Ecto neural progenitor cell (in vitro differentiated cells): ENCODE measurements at regions not wholly inside any gene's neighbourhood (a gene's known extent, or its start where the extent isn't known, plus 50 kb on each side); places are given as distances from the start of the nearest gene placed in this dataset.

ENCODE experiments used
- DNase-seq: peaks from one replicate; pipeline ENCODE4 v3.0.0-alpha.2; 2018; ENCODE audit warnings: low spot score

DNA sequence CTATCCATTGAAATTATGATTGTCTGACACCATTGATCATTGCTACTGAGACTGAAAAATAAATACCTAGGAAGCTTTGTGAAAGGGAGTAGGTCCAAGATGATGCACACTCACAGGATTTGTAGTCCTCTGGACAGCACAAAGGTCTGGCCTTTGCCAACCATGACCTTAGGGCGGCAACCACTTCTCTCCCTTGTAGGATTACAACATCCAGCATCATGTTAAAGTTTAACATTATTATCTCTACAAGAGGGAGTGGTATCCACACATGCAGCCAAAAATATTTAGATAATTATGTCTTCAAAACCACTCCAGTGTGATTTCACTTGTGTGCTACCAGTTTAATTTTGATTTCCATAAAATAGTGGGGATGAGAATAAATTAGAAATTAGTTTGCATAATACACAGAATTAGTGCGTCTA is 51.1 kb upstream of the NHSL1 start:
- no peak for DNase-seq

GRCh38 chr6:138554146-138554545 is 54.9 kb upstream of the NHSL1 start:
- no peak for DNase-seq

DNA sequence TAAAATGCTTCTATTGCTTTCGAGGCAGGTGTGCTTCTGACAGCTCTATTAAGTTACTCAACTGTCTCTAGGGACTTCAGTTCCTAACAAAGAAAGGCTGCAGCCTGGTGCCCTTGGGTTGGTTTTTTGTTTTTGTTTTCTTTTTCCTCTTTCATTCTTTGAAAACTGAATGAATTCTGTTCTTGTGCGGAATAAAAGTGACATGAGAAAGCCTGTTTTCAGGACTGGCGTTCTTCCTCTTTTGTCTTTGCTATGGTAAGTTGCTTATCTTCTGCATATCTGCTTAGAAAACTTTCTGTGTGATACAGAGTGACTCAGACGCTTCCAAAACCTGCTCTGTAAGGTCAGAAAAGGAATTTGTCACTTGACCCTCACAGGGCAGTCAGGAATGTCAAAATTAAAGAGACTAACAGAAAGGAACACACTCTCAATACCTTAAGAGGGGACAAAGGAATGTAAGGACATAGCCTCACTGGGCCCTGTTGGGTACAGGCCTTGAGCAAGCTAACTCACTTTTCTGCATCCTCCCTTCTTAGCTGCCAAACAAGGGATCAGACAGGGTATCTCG is 56.2 kb upstream of the NHSL1 start:
- DNase-seq = no peak

- no peak for DNase-seq
Measured at GRCh38 chr6:138557147-138557546, 57.9 kb upstream of the NHSL1 start.

DNA sequence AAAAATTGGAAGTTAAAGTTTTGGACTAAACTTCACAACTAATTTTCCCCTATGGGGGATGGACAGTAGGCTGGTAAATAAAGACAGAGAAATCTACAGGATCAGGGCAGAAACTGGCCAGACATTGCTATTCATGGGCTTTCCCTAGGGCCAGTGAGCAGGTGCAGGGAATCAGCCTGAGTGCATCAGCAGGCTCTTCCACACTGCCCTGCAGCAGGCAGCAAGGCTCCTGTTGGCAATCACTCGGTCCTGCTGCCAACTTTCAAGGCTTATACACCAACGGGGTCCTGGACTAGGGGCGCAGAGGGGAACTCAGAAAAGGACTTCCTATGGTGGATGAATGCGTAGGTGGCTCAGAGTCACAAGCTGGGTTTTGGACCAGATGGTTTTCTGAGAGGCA is 59.8 kb upstream of the NHSL1 start:
- DNase-seq = no peak

GRCh38 chr6:138560130-138560860 is 61.0 kb upstream of the NHSL1 start:
- no peak for DNase-seq

DNA sequence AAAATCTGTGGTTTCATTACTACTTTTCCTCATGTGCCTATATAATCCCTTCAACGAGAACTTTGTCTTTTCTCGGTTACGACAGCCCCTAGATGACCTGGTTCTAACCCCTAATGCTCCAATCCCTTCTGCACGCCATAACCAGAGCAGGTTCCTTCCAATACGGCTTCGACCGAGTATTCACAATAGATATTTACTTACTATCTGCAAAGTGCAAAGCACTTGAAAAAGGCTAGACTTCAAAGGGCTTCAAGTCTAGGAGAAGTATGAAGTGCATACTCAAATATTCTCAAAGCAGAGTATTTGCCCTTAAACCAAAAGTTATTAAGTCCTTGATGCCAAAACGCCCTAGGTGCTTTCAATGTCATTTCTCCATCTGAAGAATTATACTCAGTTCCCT is 63.4 kb upstream of the NHSL1 start:
- DNase-seq = no peak

DNA sequence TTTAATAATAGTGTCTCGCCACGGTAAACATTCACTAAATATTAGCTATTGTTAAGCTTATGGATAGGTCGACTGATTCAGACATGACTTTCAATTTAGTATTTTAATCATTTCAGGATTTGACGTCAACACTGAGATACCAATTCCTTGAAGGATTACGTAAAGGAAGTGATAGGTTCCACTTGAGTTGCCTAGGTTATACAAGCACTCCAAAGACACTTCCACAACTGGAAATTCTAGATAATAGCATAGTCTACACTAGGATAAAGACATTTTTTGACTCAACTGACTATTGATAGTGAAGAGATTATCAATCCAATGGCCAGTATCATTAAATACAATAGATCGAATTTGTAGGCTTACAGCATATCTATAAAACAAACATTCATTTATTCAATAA is 63.9 kb upstream of the NHSL1 start:
- no peak for DNase-seq

GRCh38 chr6:138563650-138564049 is 64.4 kb upstream of the NHSL1 start:
- no peak for DNase-seq

DNA sequence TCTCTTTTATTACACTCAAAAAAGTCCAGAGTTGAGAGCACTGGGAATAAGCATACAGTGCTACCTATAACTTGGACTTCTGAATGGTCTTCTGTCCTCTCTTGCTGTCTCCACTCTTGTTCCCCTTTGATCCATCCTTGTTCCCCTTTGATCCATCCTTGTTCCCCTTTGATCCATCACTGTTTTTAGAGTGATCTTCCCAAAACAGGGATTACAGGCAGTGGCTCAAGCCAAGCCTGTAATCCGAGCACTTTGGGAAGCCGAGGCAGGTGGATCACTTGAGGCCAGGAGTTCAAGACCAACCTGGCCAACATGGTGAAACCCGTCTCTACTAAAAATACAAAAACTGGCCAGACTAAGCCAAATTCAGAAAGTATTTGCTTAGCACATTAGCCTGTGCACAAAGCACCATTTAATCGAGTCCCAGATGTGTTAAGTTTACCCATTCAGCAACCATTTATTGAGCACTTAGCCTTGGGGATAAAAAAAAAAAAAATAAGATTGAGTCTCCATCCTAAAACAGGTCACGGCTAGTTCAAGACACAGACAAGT is 65.0 kb upstream of the NHSL1 start:
- no peak for DNase-seq

GRCh38 chr6:138567052-138567451 is 67.8 kb upstream of the NHSL1 start:
- no peak for DNase-seq

- DNase-seq = no peak
Measured at GRCh38 chr6:138568997-138569396, 69.7 kb upstream of the NHSL1 start.

DNA sequence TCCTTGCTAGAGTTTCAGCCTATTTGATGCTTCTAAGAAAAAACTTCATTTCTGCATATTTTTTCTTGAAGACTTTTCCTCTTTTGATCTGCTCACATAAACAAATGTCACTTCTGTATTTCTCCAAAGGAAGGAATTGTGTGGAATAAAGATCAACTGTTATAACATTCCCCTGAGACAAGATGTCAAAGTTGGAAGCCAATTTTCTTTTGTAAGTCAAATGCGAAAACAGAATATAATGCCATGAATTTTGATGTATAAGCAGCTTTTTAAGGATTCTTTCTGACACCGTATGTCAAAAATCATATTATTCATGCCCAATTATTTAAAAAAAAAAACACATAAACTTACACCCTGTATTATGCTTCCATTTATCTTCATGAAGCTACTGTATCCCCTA is 70.3 kb upstream of the NHSL1 start:
- DNase-seq = no peak

- DNase-seq = no peak
Measured at GRCh38 chr6:138569970-138570724, 70.9 kb upstream of the NHSL1 start.

- no peak for DNase-seq
Measured at GRCh38 chr6:138570725-138571029, 71.4 kb upstream of the NHSL1 start.

DNA sequence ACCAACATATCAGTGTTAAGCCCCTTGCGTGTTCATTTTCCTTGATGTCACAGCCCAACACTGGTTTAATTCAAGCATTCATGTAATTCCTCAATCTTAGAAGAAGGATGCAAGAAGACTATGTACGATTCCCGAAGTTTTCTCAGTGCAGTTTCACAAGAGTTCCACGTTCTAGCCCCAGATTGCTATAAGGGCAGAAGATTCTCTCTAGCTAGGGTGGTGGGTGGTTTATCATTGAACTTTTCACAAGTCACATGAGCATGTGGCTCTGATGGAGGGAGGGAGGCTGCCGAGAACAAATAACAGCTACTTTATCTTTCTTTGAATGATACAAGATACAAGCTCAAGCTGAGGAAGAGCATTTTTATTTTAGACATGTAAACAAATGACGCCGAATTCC is 71.9 kb upstream of the NHSL1 start:
- no peak for DNase-seq

GRCh38 chr6:138571585-138572166 is 72.4 kb upstream of the NHSL1 start:
- DNase-seq = no peak

DNA sequence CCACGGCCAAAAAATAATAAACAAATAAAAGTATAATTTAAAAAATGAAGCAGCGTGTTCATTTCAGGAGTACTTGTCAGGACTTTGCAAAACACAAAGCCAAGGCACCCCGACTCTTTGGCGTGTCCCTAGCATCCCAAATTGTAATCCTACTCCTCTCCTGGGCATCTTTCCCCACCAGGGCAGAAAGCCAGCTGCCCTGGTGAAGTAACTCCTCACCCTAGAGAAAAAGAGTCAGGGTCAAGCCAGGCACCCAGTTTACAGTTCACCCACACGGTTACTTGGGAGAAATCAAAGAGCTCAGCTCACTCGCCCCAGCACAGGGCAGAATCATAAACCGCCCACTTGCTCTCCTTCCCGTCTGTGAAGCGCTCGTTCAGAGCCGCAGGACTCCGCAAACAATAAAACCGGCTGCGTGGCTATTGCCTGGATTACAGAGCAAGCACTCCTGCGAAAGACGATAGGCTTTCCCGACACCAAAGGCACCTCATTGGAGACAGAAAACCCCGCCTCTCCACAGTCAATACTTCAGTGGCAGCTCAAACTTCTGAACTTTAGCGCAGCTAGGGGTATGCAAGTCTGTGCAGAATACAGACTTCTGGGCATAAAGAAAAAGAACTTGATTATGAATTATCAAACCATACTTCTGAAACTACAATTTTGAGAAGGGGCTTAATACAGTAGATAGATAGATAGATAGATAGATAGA is 73.0 kb upstream of the NHSL1 start:
- DNase-seq = peak; percentile 84

GRCh38 chr6:138572885-138573284 is 73.6 kb upstream of the NHSL1 start:
- no peak for DNase-seq

DNA sequence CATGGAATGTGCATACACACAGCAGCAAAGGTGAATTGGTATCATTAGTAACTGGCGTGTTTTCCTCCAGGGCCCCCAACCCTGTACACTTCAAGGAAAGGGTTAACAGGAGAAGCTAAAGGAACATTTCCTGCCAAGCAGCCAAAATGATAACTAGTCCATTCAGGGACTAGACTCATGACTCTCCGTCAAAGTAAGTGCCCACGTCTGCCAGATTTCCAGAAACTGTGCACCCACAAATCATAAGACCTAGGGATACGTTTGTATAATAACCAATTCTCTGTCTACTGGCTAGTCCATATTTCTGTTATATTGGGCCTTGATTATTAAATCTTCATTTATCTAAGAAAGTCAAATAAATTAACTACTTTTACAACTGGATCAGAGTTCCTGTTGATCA is 76.0 kb upstream of the NHSL1 start:
- DNase-seq = no peak

DNA sequence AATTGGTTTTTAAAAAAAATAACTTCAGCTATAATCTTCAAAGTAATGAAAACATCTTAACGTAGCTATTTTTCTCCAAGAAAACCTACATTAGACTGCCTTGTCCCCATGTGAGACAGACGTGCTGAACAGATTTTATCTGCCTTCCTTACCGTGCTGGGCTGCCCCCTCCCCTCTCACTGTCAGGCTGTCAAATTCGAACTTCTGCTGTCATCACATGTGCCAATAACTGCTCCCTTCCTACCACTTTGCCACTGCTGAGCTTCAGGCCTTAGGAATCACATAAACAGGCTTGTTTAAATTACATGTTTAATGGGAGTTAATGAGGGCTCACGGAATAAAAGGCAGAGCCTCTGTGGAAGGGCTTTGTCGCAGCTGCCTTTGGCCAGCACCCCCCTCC is 77.0 kb upstream of the NHSL1 start:
- no peak for DNase-seq
